Loucy (cell line): ENCODE measurements at regions not wholly inside any gene's neighbourhood (a gene's known extent, or its start where the extent isn't known, plus 50 kb on each side); places are given as distances from the start of the nearest gene placed in this dataset.

Experiments used
- CTCF ChIP-seq: fragments of 200-600 bp; sonication (generic); conservative IDR thresholded peaks from 2 replicates; pipeline ENCODE4 v1.5.1; 2014; ENCODE audit warnings: mild to moderate bottlenecking, antibody characterized with exemption, low read length
- EZH2phosphoT487 ChIP-seq: fragments of 200-600 bp; IDR thresholded peaks from 2 replicates; pipeline ENCODE4 v1.6.1; 2018; ENCODE audit warnings: antibody characterized with exemption, mild to moderate bottlenecking, moderate library complexity, borderline replicate concordance

- TF ChIP-seq CTCF (no peak), EZH2phosphoT487 (no peak)
Measured at GRCh38 chr1:221598122-221598521, 143.8 kb downstream of the DUSP10 start.
